ENCODE measurements at regions not wholly inside any gene's neighbourhood (a gene's known extent, or its start where the extent isn't known, plus 50 kb on each side); places are given as distances from the start of the nearest gene placed in this dataset.

GRCh38 chr4:100295792-100296191 lies 105.5 kb upstream of the DDIT4L start:
- ATAC-seq (no peak), DNase-seq (no peak)
- no peaks in the 10 kb centered on the region for H3K4me1 Mint-ChIP-seq
- no peaks in the 10 kb centered on the region for H3K9me3 Mint-ChIP-seq (ENCODE audit: low read depth)
- ChIA-PET POLR2A (interaction anchor here (0.6 kb wide), 1 partner anchor 246 kb away, joined by 3 read pairs; no protein-coding TSS in a partner anchor), CTCF (no interaction called here)
- intact Hi-C loops (cut with DNase I, micrococcal nuclease): no loop called here
- no peak overlapping the region for H3K4me3 Mint-ChIP-seq
- H3K27me3 Mint-ChIP-seq: no peaks in the 10 kb centered on the region
- H3K27ac Mint-ChIP-seq: no peak overlapping the region
- no peaks in the 10 kb centered on the region for H3K36me3 Mint-ChIP-seq (ENCODE audit: low read depth)

GRCh38 chr4:100294356-100294755 lies 104.1 kb upstream of the DDIT4L start:
- ChIA-PET CTCF (interaction anchor here (1.5 kb wide), 1 partner anchor 201 kb away, joined by 4 read pairs; no protein-coding TSS in a partner anchor), POLR2A (no interaction called here)
- intact Hi-C loops (cut with DNase I, micrococcal nuclease): no loop called here
- peaks cover 1% of the 10 kb centered on the region for H3K27me3 Mint-ChIP-seq
- no peak overlapping the region for H3K27ac Mint-ChIP-seq
- DNase-seq (no peak), ATAC-seq (no peak)
- no peak overlapping the region for H3K4me3 Mint-ChIP-seq
- no peaks in the 10 kb centered on the region for H3K9me3 Mint-ChIP-seq (ENCODE audit: low read depth)
- no peaks in the 10 kb centered on the region for H3K36me3 Mint-ChIP-seq (ENCODE audit: low read depth)
- no peaks in the 10 kb centered on the region for H3K4me1 Mint-ChIP-seq

GRCh38 chr4:100290585-100290984 lies 100.3 kb upstream of the DDIT4L start:
- H3K36me3 Mint-ChIP-seq (ENCODE audit: low read depth): no peaks in the 10 kb centered on the region
- ATAC-seq (no peak), DNase-seq (no peak)
- ChIA-PET CTCF (no interaction called here), POLR2A (no interaction called here)
- no peaks in the 10 kb centered on the region for H3K9me3 Mint-ChIP-seq (ENCODE audit: low read depth)
- peaks cover 9% of the 10 kb centered on the region for H3K27me3 Mint-ChIP-seq
- no peak overlapping the region for H3K4me3 Mint-ChIP-seq
- intact Hi-C loops (cut with DNase I, micrococcal nuclease): no loop called here
- H3K4me1 Mint-ChIP-seq: no peaks in the 10 kb centered on the region
- H3K27ac Mint-ChIP-seq: no peak overlapping the region

DNA sequence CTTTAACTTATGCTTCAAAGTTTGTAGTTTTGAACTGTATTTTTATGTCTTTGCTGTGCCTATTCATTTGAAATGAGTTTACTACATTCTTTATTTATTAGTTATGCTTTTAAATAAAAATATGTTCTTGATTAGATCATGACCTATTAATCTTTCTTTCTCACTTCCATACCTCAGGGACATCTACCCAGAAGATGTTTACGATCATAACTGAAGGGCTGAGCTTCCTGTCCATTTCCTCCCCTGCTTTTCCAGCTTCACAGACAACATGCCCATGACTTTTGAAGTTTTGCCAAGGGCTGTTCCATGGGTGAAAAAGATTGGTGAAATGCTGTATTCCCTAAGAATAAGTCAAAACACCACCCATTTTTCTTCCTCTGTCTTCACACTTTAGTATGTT lies 99.7 kb upstream of the DDIT4L start:
- DNase-seq (no peak), ATAC-seq (no peak)
- Mint-ChIP-seq H3K4me3 (no peak overlapping the region), H3K4me1 (no peaks in the 10 kb centered on the region), H3K27ac (no peak overlapping the region), H3K9me3 (ENCODE audit: low read depth) (no peaks in the 10 kb centered on the region), H3K36me3 (ENCODE audit: low read depth) (no peaks in the 10 kb centered on the region), H3K27me3 (peaks cover 9% of the 10 kb centered on the region)
- intact Hi-C loops (cut with DNase I, micrococcal nuclease): no loop called here
- ChIA-PET POLR2A (no interaction called here), CTCF (no interaction called here)

- H3K36me3 Mint-ChIP-seq (ENCODE audit: low read depth): no peaks in the 10 kb centered on the region
- H3K27me3 Mint-ChIP-seq: peaks cover 9% of the 10 kb centered on the region
- POLR2A ChIA-PET: no interaction called here
- DNase-seq: no peak
- no peaks in the 10 kb centered on the region for H3K4me1 Mint-ChIP-seq
- no peaks in the 10 kb centered on the region for H3K9me3 Mint-ChIP-seq (ENCODE audit: low read depth)
- no peak for ATAC-seq
- no peak overlapping the region for H3K4me3 Mint-ChIP-seq
- intact Hi-C loops (cut with DNase I, micrococcal nuclease): no loop called here
- CTCF ChIA-PET: no interaction called here
- no peak overlapping the region for H3K27ac Mint-ChIP-seq
Observed at GRCh38 chr4:100289530-100289888, 99.2 kb upstream of the DDIT4L start.

DNA sequence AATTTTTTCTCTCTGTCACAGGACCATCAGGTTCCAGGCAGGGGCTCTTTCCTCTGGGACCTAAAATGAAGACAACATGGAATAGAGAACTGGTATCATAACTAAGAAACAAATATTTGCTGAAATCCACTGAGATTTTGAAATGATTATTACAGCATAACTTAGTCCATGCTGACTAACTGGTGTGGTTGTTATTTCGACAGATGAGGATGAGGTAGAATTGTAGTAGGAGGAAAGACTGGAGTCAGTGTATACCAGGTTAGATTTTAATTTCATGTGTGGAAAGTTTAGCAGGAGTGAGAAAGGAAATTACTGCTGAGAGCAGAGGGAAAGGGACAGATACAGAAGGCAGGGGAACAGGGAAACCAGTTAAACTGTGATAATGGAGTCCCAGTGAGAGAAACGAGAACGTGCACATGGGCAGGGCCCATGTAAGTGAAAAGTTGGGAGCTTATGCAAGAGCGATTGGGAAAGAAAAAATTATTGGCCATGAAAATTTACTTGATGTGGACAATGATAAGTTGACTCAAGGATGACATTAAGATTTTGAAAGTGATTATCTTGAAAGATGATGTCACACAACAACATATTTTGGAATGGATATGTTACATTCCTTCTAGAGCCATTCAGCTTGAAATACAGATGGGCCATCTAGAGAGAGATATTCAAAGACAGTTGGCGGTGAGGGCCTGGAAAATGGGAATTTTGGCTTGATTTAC lies 98.7 kb upstream of the DDIT4L start:
- Mint-ChIP-seq H3K36me3 (ENCODE audit: low read depth) (no peaks in the 10 kb centered on the region), H3K9me3 (ENCODE audit: low read depth) (no peaks in the 10 kb centered on the region), H3K27me3 (peaks cover 9% of the 10 kb centered on the region), H3K4me3 (no peak overlapping the region), H3K27ac (no peak overlapping the region), H3K4me1 (no peaks in the 10 kb centered on the region)
- ChIA-PET POLR2A (no interaction called here), CTCF (no interaction called here)
- DNase-seq (no peak), ATAC-seq (no peak)
- intact Hi-C loops (cut with DNase I, micrococcal nuclease): no loop called here

DNA sequence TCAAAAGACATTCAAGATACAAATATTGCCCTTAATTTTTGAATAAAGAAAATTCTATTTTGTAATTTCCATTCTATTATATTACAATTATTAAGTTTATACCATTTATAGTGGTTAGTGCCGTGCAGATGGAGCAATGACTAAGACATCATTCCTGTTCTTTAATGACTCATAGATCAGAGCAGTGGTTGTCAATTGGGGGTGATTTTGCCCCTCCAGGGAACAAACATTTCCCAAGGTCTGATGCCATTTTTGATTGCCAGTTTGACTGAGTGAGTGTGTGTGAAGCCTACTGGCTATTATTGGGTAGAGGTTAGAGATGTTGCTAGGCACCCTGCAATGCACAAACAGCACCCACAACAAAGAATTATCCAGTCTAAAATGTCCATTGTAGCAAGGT lies 97.9 kb upstream of the DDIT4L start:
- intact Hi-C loops (cut with DNase I, micrococcal nuclease): no loop called here
- Mint-ChIP-seq H3K27me3 (peaks cover 9% of the 10 kb centered on the region), H3K9me3 (ENCODE audit: low read depth) (no peaks in the 10 kb centered on the region), H3K4me1 (no peaks in the 10 kb centered on the region), H3K36me3 (ENCODE audit: low read depth) (no peaks in the 10 kb centered on the region), H3K4me3 (no peak overlapping the region), H3K27ac (no peak overlapping the region)
- no peak for ATAC-seq
- no peak for DNase-seq
- ChIA-PET CTCF (no interaction called here), POLR2A (no interaction called here)

- DNase-seq: no peak
- POLR2A ChIA-PET: no interaction called here
- intact Hi-C loops (cut with DNase I, micrococcal nuclease): no loop called here
Observed at GRCh38 chr4:100287534-100287933, 97.3 kb upstream of the DDIT4L start.

DNA sequence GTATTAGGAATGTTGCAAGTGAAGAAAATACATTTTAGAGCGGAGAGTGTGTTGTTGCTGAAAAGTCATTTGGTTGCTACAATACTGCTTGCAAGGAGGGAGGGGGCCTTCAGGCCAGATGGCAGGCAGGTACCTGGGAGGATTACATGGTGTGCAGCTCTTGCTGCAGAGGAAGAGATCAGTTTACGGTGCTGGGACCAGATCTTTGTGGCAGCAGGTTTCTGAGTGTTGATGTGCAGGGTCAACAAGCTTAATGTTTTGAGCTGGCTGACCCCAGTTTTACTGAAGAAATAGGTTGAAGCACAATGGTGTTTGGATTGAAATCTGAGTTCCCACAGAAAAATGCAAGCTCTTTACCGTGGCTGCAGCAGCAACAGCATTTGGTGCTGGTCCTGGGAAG lies 96.4 kb upstream of the DDIT4L start:
- ATAC-seq (no peak), DNase-seq (no peak)
- H3K4me3 Mint-ChIP-seq: no peak overlapping the region
- POLR2A ChIA-PET: no interaction called here
- no peak overlapping the region for H3K27ac Mint-ChIP-seq
- no peaks in the 10 kb centered on the region for H3K36me3 Mint-ChIP-seq (ENCODE audit: low read depth)
- H3K27me3 Mint-ChIP-seq: peaks cover 9% of the 10 kb centered on the region
- no peaks in the 10 kb centered on the region for H3K9me3 Mint-ChIP-seq (ENCODE audit: low read depth)
- intact Hi-C loops (cut with DNase I, micrococcal nuclease): no loop called here
- H3K4me1 Mint-ChIP-seq: no peaks in the 10 kb centered on the region
- CTCF ChIA-PET: no interaction called here

More at GRCh38 chr4:100287534-100287933, 97.3 kb upstream of the DDIT4L start:
- Mint-ChIP-seq H3K27ac (no peak overlapping the region), H3K4me3 (no peak overlapping the region), H3K4me1 (no peaks in the 10 kb centered on the region), H3K36me3 (ENCODE audit: low read depth) (no peaks in the 10 kb centered on the region), H3K9me3 (ENCODE audit: low read depth) (no peaks in the 10 kb centered on the region), H3K27me3 (peaks cover 9% of the 10 kb centered on the region)
- CTCF ChIA-PET: no interaction called here
- ATAC-seq: no peak

DNA sequence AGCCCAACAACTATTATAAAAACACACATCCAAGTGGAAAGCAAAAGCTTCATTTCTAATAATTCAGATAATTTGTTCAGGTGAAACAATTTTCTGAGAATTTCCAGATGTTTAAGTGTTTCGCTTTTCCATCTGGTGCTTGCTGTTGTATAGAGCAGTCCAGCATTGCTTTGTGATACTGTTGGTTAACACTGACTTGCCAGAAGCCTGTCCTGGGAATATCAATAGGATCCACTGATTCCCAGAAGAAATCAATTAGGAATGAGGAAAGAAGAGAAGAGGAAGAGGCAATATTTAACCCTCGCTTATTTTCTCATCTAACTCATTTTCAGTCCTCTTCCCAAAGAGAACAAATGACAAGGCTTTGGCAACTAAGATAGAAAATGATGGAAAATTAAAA lies 94.9 kb upstream of the DDIT4L start:
- Mint-ChIP-seq H3K27ac (no peak overlapping the region), H3K36me3 (ENCODE audit: low read depth) (no peaks in the 10 kb centered on the region), H3K9me3 (ENCODE audit: low read depth) (no peaks in the 10 kb centered on the region), H3K4me3 (no peak overlapping the region), H3K27me3 (peaks cover 11% of the 10 kb centered on the region), H3K4me1 (no peaks in the 10 kb centered on the region)
- ATAC-seq (no peak), DNase-seq (no peak)
- ChIA-PET CTCF (interaction anchor here (1.3 kb wide), 1 partner anchor 105 kb away, joined by 3 read pairs; no protein-coding TSS in a partner anchor), POLR2A (no interaction called here)
- intact Hi-C loops (cut with DNase I, micrococcal nuclease): no loop called here

GRCh38 chr4:100284129-100284880 lies 94.0 kb upstream of the DDIT4L start:
- H3K36me3 Mint-ChIP-seq (ENCODE audit: low read depth): no peaks in the 10 kb centered on the region
- no peak overlapping the region for H3K27ac Mint-ChIP-seq
- no peaks in the 10 kb centered on the region for H3K9me3 Mint-ChIP-seq (ENCODE audit: low read depth)
- no peak overlapping the region for H3K4me3 Mint-ChIP-seq
- peaks cover 12% of the 10 kb centered on the region for H3K27me3 Mint-ChIP-seq
- H3K4me1 Mint-ChIP-seq: no peaks in the 10 kb centered on the region
- POLR2A ChIA-PET: no interaction called here
- DNase-seq: no peak
- CTCF ChIA-PET: interaction anchor here (1.3 kb wide), 1 partner anchor 106 kb away, joined by 3 read pairs; no protein-coding TSS in a partner anchor
- ATAC-seq: no peak
- intact Hi-C loops (cut with DNase I, micrococcal nuclease): no loop called here

DNA sequence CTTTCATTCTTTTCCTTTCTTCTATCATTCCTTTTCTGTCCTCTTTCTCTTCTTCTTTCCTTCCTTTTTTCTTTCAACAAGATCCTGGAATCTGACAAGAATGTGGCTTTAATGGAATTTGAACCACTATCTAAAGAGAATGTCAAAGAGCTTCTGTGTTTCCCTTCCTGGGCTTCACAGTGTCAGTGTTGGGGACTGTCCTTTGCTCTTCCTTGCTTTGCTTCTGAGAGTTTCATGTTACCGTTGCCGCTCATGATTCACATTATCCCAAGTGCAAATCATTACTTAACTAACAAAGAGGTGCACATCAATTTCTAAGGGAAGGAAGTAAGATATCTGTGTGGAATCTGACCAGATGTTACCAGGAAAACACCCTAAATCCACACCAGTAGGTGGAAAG lies 90.5 kb upstream of the DDIT4L start:
- no peak overlapping the region for H3K4me3 Mint-ChIP-seq
- intact Hi-C loops (cut with DNase I, micrococcal nuclease): no loop called here
- H3K27ac Mint-ChIP-seq: no peak overlapping the region
- H3K9me3 Mint-ChIP-seq (ENCODE audit: low read depth): no peaks in the 10 kb centered on the region
- H3K4me1 Mint-ChIP-seq: no peaks in the 10 kb centered on the region
- ATAC-seq: no peak
- no peaks in the 10 kb centered on the region for H3K36me3 Mint-ChIP-seq (ENCODE audit: low read depth)
- ChIA-PET POLR2A (no interaction called here), CTCF (interaction anchor here (1.4 kb wide), 1 partner anchor 187 kb away, joined by 3 read pairs; no protein-coding TSS in a partner anchor)
- H3K27me3 Mint-ChIP-seq: peaks cover 5% of the 10 kb centered on the region
- no peak for DNase-seq
